Left renal pelvis (tissue), 4 donors: ENCODE measurements at regions not wholly inside any gene's neighbourhood (a gene's known extent, or its start where the extent isn't known, plus 50 kb on each side); places are given as distances from the start of the nearest gene placed in this dataset.
A peak's percentile ranks its signal among the peaks of the same experiment; 100 is the strongest.
"Not testable (repeated sequence)": the region's sequence is repeated elsewhere in the genome, so short reads cannot be mapped to it uniquely, and the experiment has no call there.

ENCODE experiments used
- DNase-seq, 4 donors: peaks; one replicate each; pipeline ENCODE4 v3.0.0-alpha.2; 2013; ENCODE audit warnings: low read depth in 4 of 4, low spot score in 3 of 4

DNA sequence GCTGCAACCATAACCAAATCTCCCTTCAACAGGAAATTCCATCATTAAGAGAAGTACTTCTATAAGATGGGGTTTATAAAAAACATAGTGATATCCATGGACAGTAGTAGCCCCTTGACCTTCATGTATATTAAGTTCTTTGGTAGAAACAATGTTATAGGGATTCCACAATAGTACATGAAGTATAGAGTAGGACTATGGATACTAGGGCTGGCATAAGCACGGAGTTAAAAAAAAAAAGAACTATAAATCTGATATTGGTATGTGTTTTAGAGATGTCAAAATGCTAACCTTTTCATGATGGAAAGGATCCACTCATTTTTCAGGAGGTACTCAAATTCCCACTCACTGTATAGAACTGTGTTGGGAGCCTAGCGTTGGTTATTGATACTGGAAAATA, 337.6 kb downstream of the FGF10 start:
- DNase-seq: no peak

DNA sequence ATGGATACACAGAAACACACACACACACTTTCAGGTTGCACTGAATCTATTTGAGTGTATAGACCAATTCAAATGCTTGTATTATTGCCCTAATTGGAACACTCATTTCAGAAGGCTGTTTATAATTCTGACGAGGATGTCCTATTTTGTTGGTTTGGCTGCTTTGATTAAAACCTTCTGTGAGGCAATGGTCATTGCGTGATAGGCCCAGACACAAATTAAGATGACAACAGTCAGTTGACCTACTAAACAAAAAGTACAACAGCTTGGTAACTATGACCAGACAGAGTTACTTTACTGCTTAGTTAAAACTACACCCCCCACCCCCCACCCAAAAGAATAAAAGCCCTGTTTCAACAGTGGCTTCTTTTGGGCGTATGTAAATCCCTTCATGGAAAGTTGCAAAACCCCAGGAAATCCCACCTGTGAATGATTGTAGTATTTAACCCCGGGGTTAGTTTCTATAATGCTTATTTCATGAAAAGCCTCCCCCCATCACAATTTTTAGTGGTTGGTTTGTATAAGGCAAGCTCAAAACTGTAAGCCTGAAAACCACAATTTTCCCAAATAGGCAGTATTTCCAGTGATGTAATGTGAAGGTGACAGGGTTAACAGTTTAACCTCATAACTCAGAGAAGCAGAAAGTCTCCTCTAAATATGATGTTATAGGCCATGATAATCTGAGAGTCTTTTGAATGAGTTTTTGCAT, 340.8 kb downstream of the FGF10 start:
- no peak for DNase-seq

DNA sequence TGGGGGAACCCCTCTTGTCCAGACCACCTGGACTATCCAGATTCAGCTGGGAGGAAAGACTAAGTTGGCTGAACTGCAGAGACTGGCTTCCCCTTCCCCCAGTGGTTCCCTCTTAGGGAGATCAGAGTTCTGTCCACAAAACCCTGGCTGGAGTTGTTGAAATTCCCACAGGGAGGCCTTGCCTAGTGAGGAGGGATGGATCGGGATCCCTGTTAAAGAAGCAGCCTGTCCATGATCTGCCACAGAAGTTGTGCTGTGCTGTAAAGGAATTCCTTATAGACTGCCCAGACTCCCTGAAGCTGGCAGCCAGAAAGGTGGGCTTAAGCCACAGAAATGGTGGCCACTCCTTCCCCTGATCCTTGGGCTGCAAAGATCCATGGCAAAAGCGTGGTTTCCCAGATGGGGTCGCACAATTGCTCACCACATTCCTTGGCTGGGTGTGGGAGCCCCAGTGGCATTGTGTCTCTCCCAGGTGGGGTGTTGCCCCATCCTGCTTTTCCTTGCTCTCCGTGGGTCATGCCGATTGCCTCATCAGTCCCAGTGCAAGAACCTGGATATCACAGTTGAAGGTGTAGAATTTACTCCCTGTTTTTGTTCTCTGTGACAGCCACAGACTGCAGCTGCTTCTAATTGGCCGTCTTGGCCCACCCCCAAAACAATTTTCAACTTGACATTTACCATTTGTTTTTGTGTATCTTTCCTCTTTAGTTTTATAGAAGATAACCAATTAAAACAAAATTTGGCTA, 342.4 kb downstream of the FGF10 start:
- no peak for DNase-seq

DNA sequence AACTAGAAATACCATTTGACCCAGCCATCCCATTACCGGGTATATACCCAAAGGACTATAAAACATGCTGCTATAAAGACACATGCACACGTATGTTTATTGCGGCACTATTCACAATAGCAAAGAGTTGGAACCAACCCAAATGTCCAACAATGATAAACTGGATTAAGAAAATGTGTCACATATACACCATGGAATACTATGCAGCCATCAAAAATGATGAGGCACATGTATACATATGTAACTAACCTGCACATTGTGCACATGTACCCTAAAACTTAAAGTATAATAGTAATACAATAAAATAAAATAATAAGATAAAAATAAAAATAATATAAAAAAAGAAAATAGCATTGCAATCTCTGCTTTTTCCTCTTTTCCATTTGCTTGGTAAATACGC, 344.7 kb downstream of the FGF10 start:
- DNase-seq: not testable (repeated sequence)

DNA sequence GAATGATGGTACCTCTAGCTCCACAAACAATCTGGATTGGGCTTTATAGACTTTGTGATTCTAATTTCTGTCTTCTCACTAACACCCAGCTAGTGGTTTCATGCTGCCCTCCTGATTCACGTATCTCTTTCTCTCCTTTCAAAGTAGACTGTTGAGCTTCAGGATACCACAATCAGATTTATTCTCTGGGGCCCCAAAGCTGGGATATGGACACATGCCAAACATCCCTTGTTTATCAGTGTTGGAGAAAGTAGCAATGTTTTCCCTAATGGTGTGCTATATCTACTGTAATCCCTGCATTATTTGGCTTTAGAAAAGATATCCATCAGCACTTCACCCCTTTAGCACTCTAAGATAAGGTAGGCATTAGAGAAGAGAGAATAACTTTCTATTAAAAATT, 361.0 kb downstream of the FGF10 start:
- DNase-seq: no peak

DNA sequence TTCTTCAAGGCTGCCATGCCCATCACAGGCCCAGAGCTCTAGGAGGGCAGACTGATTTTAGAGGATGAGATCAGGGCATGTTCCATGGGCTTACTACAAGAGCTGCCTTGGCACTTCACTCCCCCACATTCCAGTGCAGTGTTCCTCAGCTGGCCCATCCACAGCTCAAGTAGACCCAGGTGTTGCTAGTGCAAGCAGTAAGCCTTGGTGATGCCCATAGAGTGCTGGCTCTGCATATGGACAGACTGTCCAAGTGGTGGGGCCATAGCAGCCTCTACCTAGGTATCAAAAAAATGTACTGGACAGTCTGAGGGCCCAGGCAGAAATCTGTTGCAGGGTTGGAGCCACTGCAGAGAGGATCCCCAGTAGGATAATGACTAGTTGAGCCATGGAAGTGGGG, 366.6 kb downstream of the FGF10 start:
- no peak for DNase-seq

DNA sequence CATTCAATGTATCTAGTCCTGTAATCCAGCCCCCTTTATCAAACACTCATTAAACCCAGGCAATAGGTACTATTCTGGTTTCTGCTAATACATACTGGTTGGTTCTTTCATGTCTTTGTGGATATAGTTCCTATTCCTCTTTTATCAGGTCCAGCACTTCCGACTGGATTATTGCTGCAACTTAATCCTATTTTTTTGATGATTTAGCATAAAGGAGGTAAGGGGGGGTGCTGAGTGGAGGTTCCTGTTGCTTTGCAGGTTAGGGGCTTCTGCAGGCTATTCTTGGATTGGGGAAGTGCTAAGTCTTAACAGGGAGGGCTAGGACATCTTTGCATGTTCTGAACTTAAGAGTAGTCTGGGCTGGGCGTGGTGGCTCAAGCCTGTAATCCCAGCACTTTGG, 377.7 kb downstream of the FGF10 start:
- DNase-seq: no peak

DNA sequence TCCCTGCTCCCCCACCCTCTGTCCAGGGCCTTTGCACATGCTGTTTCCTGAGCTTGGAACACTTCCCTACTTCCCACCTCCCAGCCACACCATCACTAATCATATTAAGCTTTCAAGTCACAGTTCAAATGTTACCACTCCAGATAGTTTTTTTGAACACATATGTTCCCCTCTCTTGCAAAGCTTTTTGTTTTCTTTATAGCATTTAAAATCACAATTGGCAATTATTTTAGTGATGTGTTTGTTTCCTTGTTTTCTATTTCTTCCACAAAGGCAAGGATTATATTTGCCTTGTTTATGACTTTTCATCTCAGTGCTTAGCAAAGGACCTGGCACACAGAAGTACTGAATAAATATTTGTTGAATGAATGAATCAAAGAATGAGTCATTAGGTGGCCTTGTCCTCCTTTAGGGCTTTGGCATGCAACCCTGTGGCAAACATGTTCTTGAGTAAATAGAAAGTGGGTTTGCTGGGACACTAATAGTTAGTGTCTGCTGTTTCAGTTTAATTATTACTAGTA, 386.8 kb downstream of the FGF10 start:
- DNase-seq: no peak

DNA sequence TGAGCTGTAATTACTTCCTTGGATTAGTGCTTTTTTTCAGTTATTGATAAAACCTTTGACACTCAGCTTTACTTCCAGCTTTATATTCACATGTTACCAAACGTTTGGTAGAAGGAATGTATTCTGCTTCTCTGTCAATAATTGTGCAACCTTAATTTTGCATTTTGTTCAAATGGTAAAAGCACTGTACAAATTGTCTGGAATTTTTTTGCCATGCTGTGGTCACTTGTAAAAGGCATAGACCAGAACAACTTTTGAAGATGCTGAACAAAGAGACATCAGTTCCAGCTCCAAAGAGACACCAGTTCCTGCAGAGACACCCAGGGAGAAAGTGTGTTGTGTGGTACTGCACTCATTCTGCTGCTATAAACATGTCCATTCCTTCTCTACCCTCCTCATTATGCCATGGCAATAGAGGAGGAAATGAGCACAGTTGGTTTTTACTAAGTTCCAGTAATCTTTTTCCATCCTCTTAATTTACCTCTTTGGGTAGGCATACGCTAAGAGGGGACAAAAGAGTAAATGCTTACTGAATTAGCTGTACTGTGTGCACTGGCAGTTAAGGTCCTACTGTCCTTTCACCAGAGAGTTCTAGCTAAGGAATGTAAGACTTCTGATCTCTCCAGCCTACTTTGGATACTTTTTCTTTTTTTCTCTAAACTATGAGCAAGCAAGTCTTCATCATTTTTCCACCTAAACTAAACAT, 387.4 kb downstream of the FGF10 start:
- DNase-seq: no peak

DNA sequence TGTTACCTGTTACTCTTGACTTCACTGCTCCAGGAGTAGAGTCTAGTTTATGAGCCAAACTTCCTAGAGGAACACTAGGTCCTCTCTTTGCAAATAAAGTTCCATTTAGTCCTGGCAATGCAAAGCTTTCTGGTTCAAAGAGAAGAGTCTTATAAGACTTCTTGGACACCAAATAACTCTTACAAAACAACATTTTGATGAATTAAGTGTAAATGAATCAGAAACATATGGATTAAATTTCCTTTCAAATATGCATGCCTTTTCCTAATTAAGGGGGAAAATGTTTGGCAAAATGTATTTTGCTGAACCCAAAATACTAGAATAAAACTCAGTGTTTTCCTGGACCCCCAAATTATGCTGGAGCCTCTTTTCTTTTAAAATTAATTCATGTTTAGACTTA, 388.0 kb downstream of the FGF10 start:
- DNase-seq: no peak

DNA sequence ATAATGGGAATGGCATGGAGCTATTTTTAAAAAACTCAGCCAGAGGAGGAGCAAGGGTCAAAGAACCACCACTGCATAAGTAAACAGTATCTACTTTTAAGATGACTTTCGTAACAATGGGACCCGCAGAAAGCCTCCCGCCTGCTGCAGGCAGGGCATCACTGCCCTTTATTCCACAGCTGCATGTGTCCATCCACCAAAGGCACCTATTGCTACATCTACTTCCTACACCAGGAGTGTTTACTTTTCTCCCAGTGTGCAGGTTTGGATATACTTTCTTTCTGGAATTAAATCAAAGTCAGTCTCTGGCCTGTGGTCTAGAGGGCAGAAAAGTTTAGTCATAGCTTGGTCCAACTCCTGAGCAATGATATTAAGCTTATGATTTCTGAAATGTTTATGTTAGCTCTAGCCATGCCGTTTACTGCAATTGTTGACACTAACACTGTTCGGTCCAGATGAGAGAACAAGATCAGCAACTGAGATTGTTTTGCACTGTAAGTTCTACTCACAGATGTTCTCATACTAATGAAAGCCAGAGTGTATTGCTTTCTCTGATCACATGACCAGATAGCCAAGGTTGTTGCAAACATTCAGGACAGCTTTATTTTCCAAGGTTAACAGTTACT, 391.5 kb downstream of the FGF10 start:
- no peak for DNase-seq

DNA sequence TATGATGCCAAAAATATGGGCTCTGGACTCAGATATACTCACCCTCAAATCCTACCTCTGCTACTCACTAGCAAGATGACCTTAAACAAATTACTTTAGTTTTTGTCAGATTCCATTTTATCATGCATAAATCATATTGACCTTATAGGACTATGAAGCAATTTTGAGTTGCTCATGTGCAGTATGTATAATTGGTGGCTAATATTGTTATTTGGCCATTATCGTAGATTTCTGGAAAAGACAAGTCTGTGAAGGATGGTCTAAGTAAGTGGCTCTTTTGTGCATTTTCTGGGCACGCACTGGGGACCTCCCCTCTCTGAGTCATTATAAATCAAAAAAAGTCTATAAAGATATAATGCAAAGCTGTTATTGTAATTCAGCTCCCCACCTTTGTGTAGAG, 393.0 kb downstream of the FGF10 start:
- DNase-seq: no peak

DNA sequence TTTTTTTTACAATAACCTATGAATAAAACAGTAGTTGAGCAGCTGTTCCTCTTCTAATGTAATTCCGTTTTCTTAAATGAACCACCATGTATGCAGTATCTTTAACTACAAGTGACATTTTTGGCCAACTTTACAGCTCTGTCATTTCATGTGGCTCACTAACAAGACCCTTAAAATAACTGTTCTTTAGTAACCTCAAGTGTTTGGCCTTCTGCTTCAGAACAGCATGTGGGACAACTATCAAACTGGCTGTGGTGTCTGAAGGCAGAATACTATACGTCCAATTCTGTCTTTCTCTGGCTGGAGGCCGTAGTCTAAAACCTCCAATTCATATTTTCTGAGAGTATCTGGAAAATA, 391.4 kb downstream of the NNT start:
- no peak for DNase-seq

DNA sequence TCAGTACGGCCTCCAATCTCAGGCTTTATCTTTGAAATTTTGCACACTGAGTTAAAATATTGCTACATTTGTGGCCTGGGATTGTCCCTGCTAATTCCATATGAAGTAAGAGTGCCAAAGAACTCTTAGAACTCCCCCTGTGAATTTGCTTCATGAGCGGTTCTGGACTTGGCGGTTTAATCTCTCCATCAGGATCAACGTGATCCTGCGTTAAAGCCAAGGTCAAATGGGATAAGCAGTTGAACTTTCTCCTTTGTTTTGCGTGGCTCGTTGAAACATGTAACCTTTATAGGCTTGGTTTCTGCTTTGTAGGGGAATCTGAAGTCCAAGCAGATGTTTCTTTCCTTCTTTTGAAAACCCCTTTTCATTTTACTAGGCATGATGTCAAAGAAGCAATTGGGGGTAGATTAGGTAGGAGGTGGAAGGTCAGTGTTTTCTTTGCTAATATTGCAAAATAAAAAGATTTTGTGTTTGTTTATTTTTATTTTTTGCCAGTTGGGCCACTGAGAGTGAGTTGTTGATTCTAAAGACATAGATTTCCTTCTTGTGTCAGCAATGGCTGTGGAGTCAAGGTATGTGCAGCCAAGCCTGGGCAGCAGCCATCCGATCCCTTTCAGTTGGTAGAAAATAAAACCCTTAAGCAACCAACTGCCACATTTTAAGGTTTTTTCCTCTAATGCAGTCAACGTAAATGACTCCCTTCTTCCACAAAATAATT, 390.8 kb downstream of the NNT start:
- DNase-seq: no peak

DNA sequence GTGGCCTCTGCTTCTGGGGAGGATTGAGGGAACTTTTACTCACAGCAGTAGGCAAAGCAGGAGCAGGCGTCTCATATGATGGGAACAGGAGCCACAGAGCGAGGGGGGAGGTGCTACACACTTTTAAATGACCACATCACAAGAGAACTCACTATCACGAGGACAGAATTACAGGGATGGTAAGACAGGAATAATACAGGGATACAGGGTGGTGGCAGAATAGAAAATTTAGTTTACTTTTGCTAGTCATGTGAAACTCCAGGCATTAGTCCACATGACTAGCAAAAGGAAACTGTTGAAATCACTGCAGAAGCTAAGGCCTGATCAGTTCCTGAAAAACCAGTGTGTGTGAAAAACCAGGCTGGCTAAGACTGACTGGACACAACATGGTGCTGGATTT, 382.4 kb downstream of the NNT start:
- no peak for DNase-seq

DNA sequence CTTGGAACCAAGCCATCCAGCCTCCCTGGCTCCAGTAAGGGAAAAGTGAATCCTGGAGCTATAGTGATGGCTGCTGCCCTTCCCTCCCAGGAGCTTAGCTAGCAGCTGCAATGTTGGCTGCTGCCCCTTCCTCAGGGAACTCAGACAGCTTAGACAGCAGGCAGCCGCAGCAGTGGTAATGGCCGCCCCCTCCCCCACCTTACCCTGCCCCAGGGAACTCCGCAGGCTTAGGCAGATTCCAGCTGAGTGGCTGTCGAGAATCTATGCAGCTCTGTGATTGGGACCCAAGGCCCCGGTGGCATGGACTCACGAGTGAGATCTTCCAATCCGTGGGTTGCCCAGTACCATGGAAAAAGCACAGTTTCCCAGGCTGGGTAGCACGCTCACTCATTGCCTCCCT, 378.6 kb downstream of the NNT start:
- no peak for DNase-seq

DNA sequence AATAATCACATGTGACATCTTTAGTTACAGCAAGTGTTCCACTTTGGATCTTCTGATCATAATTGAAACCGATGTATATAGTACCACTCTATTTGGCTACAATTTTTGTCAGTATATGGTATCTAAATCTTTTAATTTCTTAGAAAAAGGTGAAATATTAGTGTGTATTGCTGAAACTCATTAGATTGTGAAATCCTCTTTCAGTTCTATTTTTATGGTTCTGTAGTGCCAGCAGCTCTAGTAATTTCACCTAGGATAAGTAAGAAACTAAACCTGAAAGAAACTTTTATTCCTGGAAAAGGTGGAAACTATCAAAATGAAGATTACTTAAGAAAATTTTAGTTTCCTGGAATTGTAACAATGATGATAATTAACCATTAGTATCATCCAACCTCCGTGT, 370.9 kb downstream of the NNT start:
- no peak for DNase-seq

DNA sequence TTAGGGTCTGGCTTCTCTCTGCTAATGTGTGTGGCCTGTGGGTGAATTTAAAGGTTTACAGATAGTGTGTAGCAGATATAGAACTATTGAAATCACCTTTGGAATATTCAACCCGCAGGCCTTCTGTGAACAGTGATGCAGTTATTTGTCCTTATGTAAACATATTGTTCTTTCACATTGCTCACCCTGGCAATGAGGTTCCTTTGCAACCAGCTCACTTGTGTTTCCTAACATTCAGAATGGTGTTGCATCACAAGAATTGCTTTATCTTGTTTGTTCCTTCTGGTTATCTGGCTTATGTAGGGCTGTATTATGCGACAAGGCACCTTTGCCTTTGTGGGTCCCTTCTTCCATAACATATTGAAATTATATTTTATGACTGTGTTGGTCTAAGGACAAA, 370.3 kb downstream of the NNT start:
- DNase-seq: no peak

DNA sequence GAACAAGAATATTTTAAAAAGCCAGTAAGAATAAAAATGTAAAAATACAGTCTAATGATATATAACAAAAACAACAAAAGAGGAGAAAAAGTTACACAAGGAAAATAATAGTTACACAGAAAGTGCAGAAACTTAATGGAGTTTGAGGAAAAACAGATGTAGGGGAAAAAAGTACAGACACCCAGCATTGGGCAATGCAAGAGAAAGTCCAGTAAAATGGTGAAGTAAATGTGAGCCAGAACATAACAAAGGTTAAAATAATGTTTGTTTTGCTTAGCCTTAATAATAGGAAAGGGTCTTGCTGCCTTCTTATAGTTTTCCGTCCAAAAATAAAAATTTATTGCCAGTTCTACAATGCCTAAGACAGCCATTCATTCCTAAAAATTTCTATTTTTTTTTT, 364.2 kb downstream of the NNT start:
- peak in 3 of 4 donors; percentile 2 to 40 (median 6) for DNase-seq

DNA sequence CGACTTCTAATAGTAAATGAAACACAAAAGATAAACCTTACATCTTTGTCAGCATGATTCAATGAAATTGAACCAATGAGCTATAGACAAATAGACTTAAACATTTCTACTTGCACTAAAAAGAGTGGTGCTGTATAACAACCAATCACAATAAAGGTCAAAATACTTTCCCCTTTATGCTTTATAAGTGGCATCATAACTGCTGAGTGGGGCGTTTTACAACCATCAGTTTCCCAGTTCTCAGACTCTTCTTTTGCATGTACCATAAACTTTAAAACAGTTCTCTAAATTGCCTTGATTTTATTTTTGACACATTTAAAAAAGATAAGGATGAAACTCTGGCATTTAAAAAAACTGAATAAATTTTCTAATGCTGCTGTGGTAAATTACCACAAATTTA, 356.2 kb downstream of the NNT start:
- DNase-seq: no peak

DNA sequence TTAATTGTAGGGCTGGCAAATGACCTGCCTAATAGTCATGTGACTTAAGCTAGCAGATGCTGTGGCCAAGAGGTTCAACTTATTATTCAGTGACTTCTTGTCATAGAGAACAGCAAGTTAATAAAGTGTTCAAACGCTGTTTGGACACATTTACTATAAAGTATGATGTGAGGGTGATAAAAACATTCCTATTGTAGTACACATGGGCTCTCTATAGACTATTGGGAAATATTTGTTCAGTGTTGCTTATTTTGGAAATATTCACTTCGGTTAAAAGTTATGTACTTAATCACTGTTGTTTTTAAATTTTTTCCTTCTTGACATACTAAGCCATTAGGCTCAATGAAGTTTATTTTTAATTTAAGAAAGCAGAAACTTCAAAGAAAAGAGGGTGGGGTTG, 345.0 kb downstream of the NNT start:
- no peak for DNase-seq
